ENCODE measurements at regions not wholly inside any gene's neighbourhood (a gene's known extent, or its start where the extent isn't known, plus 50 kb on each side); places are given as distances from the start of the nearest gene placed in this dataset.

DNA sequence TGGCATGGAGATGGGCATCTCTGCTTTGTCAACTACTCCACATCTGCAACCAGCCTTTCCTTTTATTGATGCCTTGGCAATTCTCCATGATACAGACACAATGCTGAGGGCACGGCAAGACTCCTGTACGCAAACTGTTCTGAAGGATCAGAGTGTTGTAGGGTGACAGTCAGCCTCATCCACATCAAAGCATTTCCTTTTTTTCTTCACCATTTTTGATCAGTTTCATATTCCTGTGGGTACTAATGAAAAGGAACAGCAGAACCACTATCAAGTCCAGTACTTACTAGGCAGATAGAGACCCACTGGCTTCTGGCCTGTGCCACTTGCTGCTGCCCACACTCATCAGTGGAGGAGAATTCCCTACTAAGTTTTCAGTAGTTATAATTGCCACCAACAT, 181.6 kb downstream of the PALM2AKAP2 start:
- Histone ChIP-seq H3K4ac (ENCODE audit: low read depth, low read length) (no peak overlapping the region), H3K23ac (ENCODE audit: low read depth, low read length) (no peak overlapping the region), H2AK5ac (ENCODE audit: low read depth, low read length) (no peak overlapping the region), H2BK120ac (ENCODE audit: low read depth, low read length) (no peak overlapping the region), H3K9ac (ENCODE audit: low read depth, low read length) (no peak overlapping the region), H2BK5ac (ENCODE audit: low read depth, low read length, poor library complexity, severe bottlenecking) (no peak overlapping the region), H3K14ac (replicated peaks; ENCODE audit: low read depth, low read length) (no peak overlapping the region), H4K20me1 (ENCODE audit: insufficient read depth, low read length) (no peaks in the 10 kb centered on the region), H3K36me3 (ENCODE audit: control insufficient read depth, insufficient read depth, low read length) (no peaks in the 10 kb centered on the region; the same call in 1 of the 2 replicates), H4K8ac (ENCODE audit: low read depth in 2 of 2, low read length in 2 of 2) (no peak overlapping the region), H4K5ac (ENCODE audit: low read depth, low read length) (no peak overlapping the region), H2AK9ac (replicated peaks; ENCODE audit: low read depth, low read length, poor library complexity) (no peak overlapping the region), H4K91ac (ENCODE audit: insufficient read depth, low read depth, low read length) (no peak overlapping the region), H3K9me3 (ENCODE audit: control insufficient read depth, insufficient read depth, low read length) (no peaks in the 10 kb centered on the region), H3K27me3 (ENCODE audit: control insufficient read depth, insufficient read depth, low read length) (no peaks in the 10 kb centered on the region), H2AFZ (replicated peaks; ENCODE audit: low read length, poor library complexity) (no peak overlapping the region), H3K4me2 (ENCODE audit: low read depth, low read length) (no peak overlapping the region), H2BK20ac (ENCODE audit: low read depth, low read length) (no peak overlapping the region), H3K79me1 (ENCODE audit: low read depth in 1 of 2, low read length in 2 of 2) (peaks cover 16 to 23% of the 10 kb centered on the region in 2 experiments; a peak in 3 of 4 replicates), H3K4me3 (ENCODE audit: insufficient read depth, low read depth, low read length) (no peak overlapping the region), H3K4me1 (ENCODE audit: control insufficient read depth, insufficient read depth, low read length) (peaks cover 2% of the 10 kb centered on the region; the same call in 1 of the 2 replicates), H2BK15ac (ENCODE audit: low read depth, low read length) (no peak overlapping the region), H3K27ac (ENCODE audit: insufficient read depth, low read length) (no peak overlapping the region), H3K18ac (ENCODE audit: low read depth, low read length) (no peak overlapping the region), H3K56ac (ENCODE audit: extremely low read depth, insufficient read depth, low read length) (no peak overlapping the region), H3K9me1 (ENCODE audit: insufficient read depth, low read length) (no peaks in the 10 kb centered on the region; the same call in none of the 2 replicates)
- no CpG with 5 or more reads among the region's 2 CpGs for WGBS, 2 experiments (ENCODE audit: extremely low coverage in 2 of 2, insufficient read length in 1 of 2)
- in situ Hi-C loops (cut with MboI; ENCODE audit: low sequenced_read_pairs) (no loop called here), dilution Hi-C loops (cut with HindIII; ENCODE audit: low sequenced_read_pairs, unreplicated experiment) (no loop called here), intact Hi-C loops (cut with micrococcal nuclease) (no loop called here)
- no peak for DNase-seq
- no peak for ATAC-seq (ENCODE audit: low read depth)
- ChIA-PET CTCF (no interaction called here), POLR2A (ENCODE audit: unreplicated experiment) (no interaction called here)
- TF ChIP-seq MAFK (IDR thresholded peaks at IDR 0.05; ENCODE audit: low read depth, low read length) (no peak), SMC3 (IDR thresholded peaks at IDR 0.05; ENCODE audit: low read depth, low read length) (no peak), FOS (IDR thresholded peaks at IDR 0.05; ENCODE audit: low read depth, low read length) (no peak), RAD21 (IDR thresholded peaks at IDR 0.05; ENCODE audit: low read length) (no peak), CHD1 (IDR thresholded peaks at IDR 0.05; ENCODE audit: low read depth, low read length) (no peak), CEBPB (IDR thresholded peaks at IDR 0.05; ENCODE audit: low read depth, low read length) (no peak), NFE2L2 (IDR thresholded peaks at IDR 0.05; ENCODE audit: low read depth, low read length) (no peak), MXI1 (IDR thresholded peaks at IDR 0.05; ENCODE audit: borderline replicate concordance, low read depth, low read length) (no peak), RCOR1 (IDR thresholded peaks at IDR 0.05; ENCODE audit: insufficient replicate concordance, low read length) (no peak)
- TF ChIP-seq, protein P1, sequence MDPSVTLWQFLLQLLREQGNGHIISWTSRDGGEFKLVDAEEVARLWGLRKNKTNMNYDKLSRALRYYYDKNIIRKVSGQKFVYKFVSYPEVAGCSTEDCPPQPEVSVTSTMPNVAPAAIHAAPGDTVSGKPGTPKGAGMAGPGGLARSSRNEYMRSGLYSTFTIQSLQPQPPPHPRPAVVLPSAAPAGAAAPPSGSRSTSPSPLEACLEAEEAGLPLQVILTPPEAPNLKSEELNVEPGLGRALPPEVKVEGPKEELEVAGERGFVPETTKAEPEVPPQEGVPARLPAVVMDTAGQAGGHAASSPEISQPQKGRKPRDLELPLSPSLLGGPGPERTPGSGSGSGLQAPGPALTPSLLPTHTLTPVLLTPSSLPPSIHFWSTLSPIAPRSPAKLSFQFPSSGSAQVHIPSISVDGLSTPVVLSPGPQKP (IDR thresholded peaks at IDR 0.05; ENCODE audit: borderline replicate concordance, low read depth, low read length), result no peak
- TF ChIP-seq, protein P2, sequence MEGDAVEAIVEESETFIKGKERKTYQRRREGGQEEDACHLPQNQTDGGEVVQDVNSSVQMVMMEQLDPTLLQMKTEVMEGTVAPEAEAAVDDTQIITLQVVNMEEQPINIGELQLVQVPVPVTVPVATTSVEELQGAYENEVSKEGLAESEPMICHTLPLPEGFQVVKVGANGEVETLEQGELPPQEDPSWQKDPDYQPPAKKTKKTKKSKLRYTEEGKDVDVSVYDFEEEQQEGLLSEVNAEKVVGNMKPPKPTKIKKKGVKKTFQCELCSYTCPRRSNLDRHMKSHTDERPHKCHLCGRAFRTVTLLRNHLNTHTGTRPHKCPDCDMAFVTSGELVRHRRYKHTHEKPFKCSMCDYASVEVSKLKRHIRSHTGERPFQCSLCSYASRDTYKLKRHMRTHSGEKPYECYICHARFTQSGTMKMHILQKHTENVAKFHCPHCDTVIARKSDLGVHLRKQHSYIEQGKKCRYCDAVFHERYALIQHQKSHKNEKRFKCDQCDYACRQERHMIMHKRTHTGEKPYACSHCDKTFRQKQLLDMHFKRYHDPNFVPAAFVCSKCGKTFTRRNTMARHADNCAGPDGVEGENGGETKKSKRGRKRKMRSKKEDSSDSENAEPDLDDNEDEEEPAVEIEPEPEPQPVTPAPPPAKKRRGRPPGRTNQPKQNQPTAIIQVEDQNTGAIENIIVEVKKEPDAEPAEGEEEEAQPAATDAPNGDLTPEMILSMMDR (conservative IDR thresholded peaks at IDR 0.05; ENCODE audit: low read depth, low read length), result no peak
- TF ChIP-seq, protein P3, sequence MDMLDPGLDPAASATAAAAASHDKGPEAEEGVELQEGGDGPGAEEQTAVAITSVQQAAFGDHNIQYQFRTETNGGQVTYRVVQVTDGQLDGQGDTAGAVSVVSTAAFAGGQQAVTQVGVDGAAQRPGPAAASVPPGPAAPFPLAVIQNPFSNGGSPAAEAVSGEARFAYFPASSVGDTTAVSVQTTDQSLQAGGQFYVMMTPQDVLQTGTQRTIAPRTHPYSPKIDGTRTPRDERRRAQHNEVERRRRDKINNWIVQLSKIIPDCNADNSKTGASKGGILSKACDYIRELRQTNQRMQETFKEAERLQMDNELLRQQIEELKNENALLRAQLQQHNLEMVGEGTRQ (IDR thresholded peaks at IDR 0.05; ENCODE audit: low read depth, low read length), result no peak
- no TSS peak for BruUV-seq (replicated peaks)

Data from IMR-90 (cell line).